Suprapubic skin (tissue), 4 donors: ENCODE measurements at regions not wholly inside any gene's neighbourhood (a gene's known extent, or its start where the extent isn't known, plus 50 kb on each side); places are given as distances from the start of the nearest gene placed in this dataset.

ENCODE experiments used
- CTCF ChIP-seq, 2 donors: fragments of 200-600 bp in 1 of 2; fragments of 450-650 bp in 1 of 2; sonication (generic) in 1 of 2; IDR thresholded peaks; one replicate each; pipeline ENCODE4 v1.5.1; 2016 to 2019; ENCODE audit warnings: antibody characterized with exemption in 2 of 2, mild to moderate bottlenecking in 1 of 2, moderate library complexity in 1 of 2
- EP300 ChIP-seq: sonication (generic); formaldehyde crosslinking; IDR thresholded peaks from one replicate; pipeline ENCODE4 v1.6.1; 2017; ENCODE audit warnings: antibody characterized with exemption
- POLR2AphosphoS5 ChIP-seq, 3 donors: sonication (generic); formaldehyde crosslinking; IDR thresholded peaks; one replicate each; pipeline ENCODE4 v1.6.1; 2017; ENCODE audit warnings: antibody characterized with exemption in 3 of 3

DNA sequence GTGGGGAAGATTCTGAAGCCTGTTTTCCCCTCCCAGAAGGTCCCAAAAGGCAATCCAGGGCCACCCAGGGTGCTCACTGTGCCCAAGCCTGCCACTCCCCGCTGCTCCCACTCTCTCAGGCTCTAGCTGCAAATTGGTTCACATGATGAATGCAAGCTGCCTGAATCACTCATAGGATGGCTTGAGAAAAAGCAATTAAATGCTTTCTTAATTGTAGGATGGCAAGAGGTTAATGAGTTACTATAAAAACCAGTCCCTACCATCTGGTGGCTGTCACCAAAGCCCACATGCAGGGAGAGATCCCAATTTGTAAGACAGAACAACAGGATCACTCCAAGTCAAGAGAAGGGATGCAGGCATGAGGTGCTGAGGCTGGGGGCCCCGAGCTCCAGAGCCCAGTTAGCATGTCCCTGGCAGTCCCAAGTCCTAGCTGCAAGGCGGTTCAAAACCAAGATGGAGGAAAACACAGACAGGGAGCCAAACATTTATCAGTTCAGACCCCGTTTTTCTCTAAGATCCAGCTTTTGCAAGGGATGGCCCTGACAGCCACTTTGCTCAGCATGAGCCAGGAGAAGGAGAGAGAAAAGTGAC, 207.1 kb downstream of the UACA start:
- TF ChIP-seq CTCF (IDR thresholded peaks at IDR 0.05) (no peak), EP300 (no peak), POLR2AphosphoS5 (IDR thresholded peaks at IDR 0.05) (no peak)
